ENCODE measurements at regions not wholly inside any gene's neighbourhood (a gene's known extent, or its start where the extent isn't known, plus 50 kb on each side); places are given as distances from the start of the nearest gene placed in this dataset.

- peak in 1 of 2 donors; percentile 31 for TF ChIP-seq EP300 (IDR thresholded peaks at IDR 0.05)
- no peak for TF ChIP-seq POLR2A (IDR thresholded peaks at IDR 0.05)
- no peak for TF ChIP-seq CTCF (IDR thresholded peaks at IDR 0.05)
These were observed 105.8 kb downstream of the MAFB start for GRCh38 chr20:40583205-40583604.

Data from tibial nerve (tissue), 4 donors.